Psoas muscle (tissue), 7 donors: ENCODE measurements at regions not wholly inside any gene's neighbourhood (a gene's known extent, or its start where the extent isn't known, plus 50 kb on each side); places are given as distances from the start of the nearest gene placed in this dataset.

Experiments used
- ATAC-seq, 4 donors: fragments of 200-7000 bp; cut with Tn5 transposase; one replicate each; pipeline ENCODE4 v1.9.1; 2020; ENCODE audit warnings: moderate library complexity in 3 of 4, mild to moderate bottlenecking in 2 of 4
- DNase-seq, 2 donors: peaks; one replicate each; pipeline ENCODE4 v3.0.0-alpha.2; 2020
- H3K27ac ChIP-seq: fragments of 200-600 bp; one replicate; pipeline ENCODE4 v1.8.0; 2022
- H3K27me3 ChIP-seq, 3 donors: fragments of 200-600 bp in 1 of 3; one replicate each; pipeline versions ENCODE4 v1.6.1 to v1.8.0; 2013 to 2022; ENCODE audit warnings: low read length in 2 of 3, mild to moderate bottlenecking in 2 of 3, moderate library complexity in 1 of 3; ENCODE audit not compliant: insufficient read depth in 3 of 3
- H3K36me3 ChIP-seq, 2 donors: fragments of 200-600 bp in 1 of 2; one replicate each; pipeline versions ENCODE4 v1.6.1 to v1.8.0; 2013 to 2022; ENCODE audit warnings: low read depth in 1 of 2, mild to moderate bottlenecking in 1 of 2, moderate library complexity in 1 of 2; ENCODE audit not compliant: insufficient read depth in 1 of 2
- H3K4me1 ChIP-seq: fragments of 200-600 bp; one replicate; pipeline ENCODE4 v1.8.0; 2022
- H3K4me3 ChIP-seq: fragments of 200-600 bp; one replicate; pipeline ENCODE4 v1.8.0; 2022; ENCODE audit warnings: mild to moderate bottlenecking
- H3K9me3 ChIP-seq: fragments of 200-600 bp; one replicate; pipeline ENCODE4 v1.8.0; 2022
- WGBS, 3 donors: extraction: QIAGEN DNeasy Blood & Tissue Kit; methylation state at CpG; one replicate each; pipeline versions ENCODE4 v1.1.6 to v1.1.7; 2013; 5-methylcytosine and 5-hydroxymethylcytosine counted together
- intact Hi-C, 2 donors: fragments of 100-400 bp; cut with DNase I; formaldehyde crosslinking; loops; one replicate each; pipeline versions ENCODE4 v1.11.0 to v1.14.2; 2022
- TF ChIP-seq, protein P1 (sequence below): fragments of 200-600 bp; IDR thresholded peaks from one replicate; pipeline ENCODE4 v1.8.0; 2022; ENCODE audit warnings: antibody characterized with exemption
- donor health status: healthy with polysubstance abuse.
- donor health status: DM: no; HTN: no; CAD: no; lungs with moderate emphysema.
- donor health status: Bipolar disorder and iron deficiency.
- donor health status: healthy.
- donor health status: DM: yes; HTN: yes; CAD: no.
- donor health status: DM: no; HTN: no; CAD: no.
- donor health status: DM: yes; HTN: yes; CAD: no.

- Histone ChIP-seq H3K27me3 (no peaks in the 10 kb centered on the region), H3K4me1 (peaks cover under 1% of the 10 kb centered on the region), H3K4me3 (no peak overlapping the region), H3K36me3 (no peaks in the 10 kb centered on the region), H3K27ac (no peak overlapping the region), H3K9me3 (no peaks in the 10 kb centered on the region)
- intact Hi-C loops: no loop called here
- TF ChIP-seq, protein P1, sequence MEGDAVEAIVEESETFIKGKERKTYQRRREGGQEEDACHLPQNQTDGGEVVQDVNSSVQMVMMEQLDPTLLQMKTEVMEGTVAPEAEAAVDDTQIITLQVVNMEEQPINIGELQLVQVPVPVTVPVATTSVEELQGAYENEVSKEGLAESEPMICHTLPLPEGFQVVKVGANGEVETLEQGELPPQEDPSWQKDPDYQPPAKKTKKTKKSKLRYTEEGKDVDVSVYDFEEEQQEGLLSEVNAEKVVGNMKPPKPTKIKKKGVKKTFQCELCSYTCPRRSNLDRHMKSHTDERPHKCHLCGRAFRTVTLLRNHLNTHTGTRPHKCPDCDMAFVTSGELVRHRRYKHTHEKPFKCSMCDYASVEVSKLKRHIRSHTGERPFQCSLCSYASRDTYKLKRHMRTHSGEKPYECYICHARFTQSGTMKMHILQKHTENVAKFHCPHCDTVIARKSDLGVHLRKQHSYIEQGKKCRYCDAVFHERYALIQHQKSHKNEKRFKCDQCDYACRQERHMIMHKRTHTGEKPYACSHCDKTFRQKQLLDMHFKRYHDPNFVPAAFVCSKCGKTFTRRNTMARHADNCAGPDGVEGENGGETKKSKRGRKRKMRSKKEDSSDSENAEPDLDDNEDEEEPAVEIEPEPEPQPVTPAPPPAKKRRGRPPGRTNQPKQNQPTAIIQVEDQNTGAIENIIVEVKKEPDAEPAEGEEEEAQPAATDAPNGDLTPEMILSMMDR: no peak
- ATAC-seq: no peak
- 82 to 97% (median 92%) methylated on average over 1 of the region's 1 CpG for WGBS, 3 donors
- no peak for DNase-seq
These were observed 372.3 kb upstream of the KITLG start for GRCh38 chr12:88952562-88952942.

DNA sequence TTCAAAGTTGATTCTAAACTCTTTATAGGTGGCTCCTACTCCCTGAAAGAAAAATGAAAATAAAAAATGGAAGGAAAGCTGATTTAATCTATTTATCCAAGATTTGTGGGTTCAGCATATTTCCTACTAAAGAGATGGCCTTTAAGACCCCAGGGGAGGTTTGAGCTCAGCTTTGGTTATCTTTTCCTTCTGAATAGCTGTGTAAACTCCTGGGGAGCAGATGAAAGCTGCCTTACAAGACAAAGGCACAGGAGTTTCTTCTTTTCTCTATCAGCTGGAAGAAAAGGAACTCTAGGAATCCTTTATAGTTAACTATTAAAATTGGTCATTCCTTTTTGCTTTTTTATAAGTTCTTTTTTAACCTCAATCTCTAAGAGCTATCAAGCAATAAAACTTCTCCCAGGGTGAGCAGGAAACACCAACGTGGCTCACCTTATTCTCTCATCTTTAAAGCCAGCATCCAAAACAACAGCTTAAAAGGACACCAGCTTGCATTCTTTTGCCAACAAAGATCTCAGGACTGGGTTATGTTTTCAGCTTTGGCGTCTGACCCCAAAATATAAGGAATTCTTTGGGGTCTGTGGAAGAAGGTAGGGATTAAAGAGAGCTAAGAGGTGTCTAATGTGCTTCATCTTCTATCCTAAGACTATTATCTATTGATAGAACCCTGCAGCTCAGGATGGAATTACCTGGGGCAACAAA, 371.7 kb upstream of the KITLG start:
- no peak overlapping the region for H3K4me3 ChIP-seq
- TF ChIP-seq, protein P1: no peak
- no peak overlapping the region for H3K27ac ChIP-seq
- DNase-seq (no peak), ATAC-seq (no peak)
- H3K9me3 ChIP-seq: no peaks in the 10 kb centered on the region
- intact Hi-C loops: no loop called here
- no peaks in the 10 kb centered on the region for H3K36me3 ChIP-seq
- H3K27me3 ChIP-seq: no peaks in the 10 kb centered on the region
- H3K4me1 ChIP-seq: peaks cover 6% of the 10 kb centered on the region
- WGBS, 3 donors: 20 to 31% (median 24%) methylated on average over 2 of the region's 2 CpGs

DNA sequence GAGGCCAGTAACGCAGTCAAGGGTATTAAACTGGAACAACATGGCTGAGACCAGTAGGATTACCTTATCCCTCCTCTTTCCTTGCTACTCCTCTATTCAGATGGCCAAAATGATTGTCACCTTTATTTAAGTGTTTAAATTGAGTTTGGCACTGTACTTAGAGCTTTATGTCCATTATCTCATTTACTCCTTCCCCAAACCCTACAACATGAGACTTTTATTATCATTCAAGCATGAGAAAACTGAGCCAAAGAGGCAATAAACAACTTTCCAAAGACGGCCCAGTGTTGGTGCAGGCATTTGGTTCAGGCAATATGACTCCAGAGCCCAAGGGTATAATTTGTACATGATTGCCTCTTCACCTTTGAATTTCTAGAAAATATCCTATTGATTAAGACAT, 370.9 kb upstream of the KITLG start:
- no peaks in the 10 kb centered on the region for H3K36me3 ChIP-seq
- TF ChIP-seq, protein P1: no peak
- no peak overlapping the region for H3K27ac ChIP-seq

GRCh38 chr12:88947486-88948043, 367.3 kb upstream of the KITLG start:
- H3K4me3 ChIP-seq: no peak overlapping the region
- no peaks in the 10 kb centered on the region for H3K9me3 ChIP-seq
- DNase-seq (no peak), ATAC-seq (no peak)
- H3K36me3 ChIP-seq: no peaks in the 10 kb centered on the region
- 35 to 49% (median 41%) methylated on average over 3 of the region's 3 CpGs for WGBS, 3 donors
- TF ChIP-seq, protein P1: no peak
- no peak overlapping the region for H3K27ac ChIP-seq
- no peaks in the 10 kb centered on the region for H3K27me3 ChIP-seq
- H3K4me1 ChIP-seq: peaks cover 36% of the 10 kb centered on the region
- intact Hi-C loops: no loop called here

More for the DNA sequence above, 370.9 kb upstream of the KITLG start:
- no peaks in the 10 kb centered on the region for H3K9me3 ChIP-seq
- WGBS, 3 donors: 48 to 54% (median 48%) methylated on average over 2 of the region's 2 CpGs
- intact Hi-C loops: no loop called here
- no peaks in the 10 kb centered on the region for H3K27me3 ChIP-seq
- no peak overlapping the region for H3K4me3 ChIP-seq
- no peak for DNase-seq
- no peak for ATAC-seq
- H3K4me1 ChIP-seq: peaks cover 13% of the 10 kb centered on the region
